SK-MEL-5 (cell line): ENCODE measurements at regions not wholly inside any gene's neighbourhood (a gene's known extent, or its start where the extent isn't known, plus 50 kb on each side); places are given as distances from the start of the nearest gene placed in this dataset.
"Not testable (repeated sequence)": the region's sequence is repeated elsewhere in the genome, so short reads cannot be mapped to it uniquely, and the experiment has no call there.

Experiments used
- DNase-seq: peaks from one replicate; pipeline ENCODE4 v3.0.0-alpha.2; 2016; ENCODE audit warnings: low read depth, low spot score
- in situ Hi-C: cut with HindIII; loops from 2 replicates; pipeline ENCODE4 v1.10.0; 2016; ENCODE audit warnings: low sequenced_read_pairs, high pct_unique_total_duplicates, low pct_unique_long_range_greater_than_20kb

- in situ Hi-C loops: no loop called here
- DNase-seq: no peak
Observed at GRCh38 chr3:117848606-117849005, 1139.0 kb downstream of the TUSC7 start.

GRCh38 chr3:117853923-117854668 is 1144.5 kb downstream of the TUSC7 start:
- no peak for DNase-seq
- in situ Hi-C loops: no loop called here

GRCh38 chr3:117856354-117856753 is 1146.8 kb downstream of the TUSC7 start:
- no peak for DNase-seq
- in situ Hi-C loops: no loop called here

GRCh38 chr3:117863146-117863545 is 1153.6 kb downstream of the TUSC7 start:
- in situ Hi-C loops: no loop called here
- no peak for DNase-seq

- no peak for DNase-seq
Observed at GRCh38 chr3:117865338-117865737, 1155.8 kb downstream of the TUSC7 start.

GRCh38 chr3:117868766-117869165 is 1159.2 kb downstream of the TUSC7 start:
- DNase-seq: no peak
- in situ Hi-C loops: no loop called here

More at GRCh38 chr3:117865338-117865737, 1155.8 kb downstream of the TUSC7 start:
- in situ Hi-C loops: no loop called here

GRCh38 chr3:117871934-117872333 is 1162.4 kb downstream of the TUSC7 start:
- DNase-seq: no peak
- in situ Hi-C loops: no loop called here

GRCh38 chr3:117872594-117873248 is 1161.9 kb downstream of the IGSF11 start:
- DNase-seq, in situ Hi-C loops: not testable (repeated sequence)

- in situ Hi-C loops: no loop called here
- DNase-seq: no peak
Observed at GRCh38 chr3:117873249-117873600, 1161.4 kb downstream of the IGSF11 start.

GRCh38 chr3:117874028-117874690 is 1160.5 kb downstream of the IGSF11 start:
- no peak for DNase-seq
- in situ Hi-C loops: no loop called here

GRCh38 chr3:117874904-117875874 is 1159.5 kb downstream of the IGSF11 start:
- in situ Hi-C loops: no loop called here
- no peak for DNase-seq

GRCh38 chr3:117875887-117876286 is 1158.8 kb downstream of the IGSF11 start:
- in situ Hi-C loops: no loop called here
- DNase-seq: no peak

GRCh38 chr3:117880638-117881037 is 1154.0 kb downstream of the IGSF11 start:
- DNase-seq: no peak
- in situ Hi-C loops: no loop called here

GRCh38 chr3:117881210-117881609 is 1153.4 kb downstream of the IGSF11 start:
- no peak for DNase-seq
- in situ Hi-C loops: no loop called here

- DNase-seq: no peak
- in situ Hi-C loops: no loop called here
Observed at GRCh38 chr3:117885011-117885441, 1149.6 kb downstream of the IGSF11 start.

GRCh38 chr3:117886147-117886546 is 1148.5 kb downstream of the IGSF11 start:
- in situ Hi-C loops: no loop called here
- no peak for DNase-seq

GRCh38 chr3:117887031-117887430 is 1147.6 kb downstream of the IGSF11 start:
- DNase-seq: no peak
- in situ Hi-C loops: no loop called here

GRCh38 chr3:117887901-117888300 is 1146.7 kb downstream of the IGSF11 start:
- in situ Hi-C loops: no loop called here
- DNase-seq: no peak
